GM18519 (cell line): ENCODE measurements at regions not wholly inside any gene's neighbourhood (a gene's known extent, or its start where the extent isn't known, plus 50 kb on each side); places are given as distances from the start of the nearest gene placed in this dataset.

ENCODE experiments used
- ATAC-seq: cut with Tn5 transposase; IDR thresholded peaks from one replicate; pipeline ENCODE4 v1.9.1; 2021; ENCODE audit warnings: mild to moderate bottlenecking, moderate library complexity; ENCODE audit not compliant: unreplicated experiment, low FRiP score

DNA sequence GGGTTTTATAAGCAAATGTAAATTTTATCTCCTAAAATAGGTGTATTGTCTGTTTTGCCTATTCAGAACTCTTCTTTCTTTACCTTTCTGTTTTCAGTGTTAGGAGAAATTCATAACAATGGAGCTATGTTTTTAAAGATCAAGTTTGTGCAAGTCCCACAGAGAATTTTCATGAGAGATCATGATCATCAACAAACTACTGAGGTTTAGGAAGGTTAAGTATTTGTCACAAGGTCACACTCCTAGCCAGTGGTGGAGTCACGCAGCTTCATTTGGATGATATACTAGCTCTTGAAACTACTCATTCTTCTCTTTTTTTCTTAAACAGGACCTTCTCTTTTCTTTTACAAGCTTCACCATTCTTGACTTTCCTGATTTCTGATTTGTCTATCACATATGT lies 892.6 kb upstream of the FRG1 start:
- ATAC-seq, result no peak

DNA sequence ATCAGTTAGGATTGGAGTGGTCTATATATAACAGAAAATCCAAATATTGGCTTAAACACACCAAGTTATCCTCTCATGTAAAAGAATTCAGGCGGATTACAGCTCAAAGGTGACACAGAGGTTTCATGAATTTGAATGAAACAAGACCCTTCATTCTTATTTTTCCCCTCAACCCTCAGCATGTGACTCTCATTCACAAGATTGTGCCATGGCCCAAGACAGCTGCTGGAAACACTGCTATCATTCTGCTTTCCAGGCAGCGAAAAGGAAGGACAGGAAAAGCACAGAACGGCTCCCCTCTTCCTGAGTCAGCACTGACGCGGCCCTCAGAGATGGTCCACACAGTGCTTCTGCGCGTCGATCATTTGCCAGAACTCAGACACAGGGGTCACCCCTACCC lies 891.0 kb upstream of the FRG1 start:
- no peak for ATAC-seq

DNA sequence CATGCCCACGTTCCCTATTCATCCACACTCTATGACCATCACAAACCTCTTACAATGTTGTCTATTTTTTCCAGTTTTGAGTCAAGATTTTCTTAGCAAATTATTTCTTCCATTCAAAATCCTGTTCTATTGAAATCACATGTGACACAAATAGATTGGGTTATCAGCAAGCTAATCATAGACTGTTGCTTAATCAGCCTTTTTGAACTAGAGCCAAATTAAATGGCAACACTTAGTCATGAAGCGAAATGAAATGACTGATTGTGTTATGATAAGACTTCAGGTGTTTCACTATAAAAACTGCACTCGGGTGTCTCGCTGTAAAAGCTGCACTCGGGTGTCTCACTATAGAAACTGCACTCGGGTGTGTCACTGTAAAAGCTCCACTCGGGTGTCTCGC lies 890.0 kb upstream of the FRG1 start:
- ATAC-seq, result no peak

DNA sequence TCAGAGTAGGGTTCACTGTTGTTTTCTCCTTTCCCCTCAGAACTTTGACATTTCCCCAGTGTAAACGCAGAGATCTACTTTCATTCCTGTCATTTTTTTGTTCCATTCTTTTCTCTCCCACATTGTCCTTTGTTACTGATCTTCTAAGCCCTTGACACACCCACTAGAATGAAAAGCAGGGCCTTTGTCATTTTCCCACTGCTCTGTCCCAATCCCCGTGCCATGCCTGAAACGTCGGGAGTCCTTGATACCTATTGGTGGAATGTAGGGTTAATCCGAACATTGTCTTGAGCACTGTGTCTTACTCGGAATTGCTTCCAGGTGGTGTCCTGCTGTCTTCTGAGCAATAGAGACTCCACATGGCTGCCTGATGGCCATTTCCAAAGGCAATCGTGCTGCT lies 887.1 kb upstream of the FRG1 start:
- no peak for ATAC-seq

DNA sequence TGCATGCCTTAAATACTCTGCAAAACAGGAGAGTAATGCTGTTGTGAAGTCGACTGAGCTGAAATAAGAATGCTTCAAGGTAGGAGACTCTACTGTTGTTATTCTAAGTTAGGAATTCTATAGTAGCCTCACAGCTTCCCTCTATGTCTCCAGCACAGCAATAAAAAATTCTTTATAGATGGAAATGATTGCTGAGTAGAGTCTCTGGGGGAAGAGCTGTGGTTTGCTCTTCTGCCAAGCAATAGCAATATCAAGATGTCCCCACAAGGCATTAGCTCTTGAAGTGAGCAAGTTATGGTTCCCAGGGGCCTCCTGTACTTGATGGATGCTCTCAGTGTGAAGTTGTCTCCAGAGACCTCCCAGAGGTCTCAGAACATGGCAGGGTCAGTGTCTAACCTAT lies 880.6 kb upstream of the FRG1 start:
- ATAC-seq, result no peak

DNA sequence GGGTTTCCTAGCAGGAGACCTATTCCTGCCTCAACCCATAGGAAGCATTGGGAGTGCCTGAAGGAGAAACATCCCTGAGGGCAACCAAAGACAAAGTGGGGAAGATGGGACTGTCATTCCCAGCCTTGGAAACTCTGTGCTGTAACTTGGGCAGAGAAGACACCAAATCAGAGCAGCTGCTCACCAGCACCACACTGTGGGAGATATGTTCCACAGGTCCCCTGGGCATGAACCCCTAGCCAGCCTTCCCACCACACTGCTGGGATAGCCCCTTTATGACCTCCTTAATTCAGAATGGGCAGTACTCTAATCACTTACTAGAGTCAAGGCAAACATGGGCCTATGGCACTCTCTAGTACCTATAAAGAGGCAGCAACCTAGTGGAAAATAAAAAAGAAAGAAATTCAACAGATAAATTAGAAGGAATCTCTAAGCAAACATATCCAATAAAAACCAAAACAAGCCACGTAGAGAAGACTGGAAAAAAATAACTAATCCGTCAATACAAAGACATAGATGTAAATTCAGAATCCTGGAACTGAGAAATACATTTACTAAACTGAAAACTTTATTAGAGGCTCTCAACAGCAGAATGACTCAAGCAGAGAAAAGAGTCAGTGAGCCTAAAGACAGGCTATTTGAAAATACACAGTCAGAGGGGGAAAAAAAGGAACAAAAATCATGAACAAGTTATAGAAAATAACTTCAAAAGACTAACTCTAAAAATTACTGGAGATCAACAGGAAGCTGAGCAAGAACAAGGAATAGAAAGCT lies 878.4 kb upstream of the FRG1 start:
- ATAC-seq, result no peak

DNA sequence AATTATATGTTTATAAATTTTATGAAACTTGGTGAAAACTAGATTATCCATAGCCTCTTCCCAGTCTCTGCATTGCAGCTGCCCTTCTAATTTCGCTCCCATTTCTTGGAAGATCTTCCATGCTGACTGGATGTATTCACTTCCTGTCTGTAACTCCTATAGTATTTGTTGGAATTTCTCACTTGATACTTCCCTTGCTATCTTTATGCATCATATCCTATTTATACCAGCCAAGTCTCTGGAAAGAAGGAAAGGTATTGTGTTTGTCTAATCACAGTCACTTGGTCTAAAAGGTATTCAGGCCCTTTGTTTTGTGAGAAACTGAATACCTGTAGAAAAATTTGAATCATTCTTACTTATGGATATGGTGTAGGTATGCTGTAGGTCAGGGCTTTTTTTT lies 870.9 kb upstream of the FRG1 start:
- ATAC-seq, result no peak

DNA sequence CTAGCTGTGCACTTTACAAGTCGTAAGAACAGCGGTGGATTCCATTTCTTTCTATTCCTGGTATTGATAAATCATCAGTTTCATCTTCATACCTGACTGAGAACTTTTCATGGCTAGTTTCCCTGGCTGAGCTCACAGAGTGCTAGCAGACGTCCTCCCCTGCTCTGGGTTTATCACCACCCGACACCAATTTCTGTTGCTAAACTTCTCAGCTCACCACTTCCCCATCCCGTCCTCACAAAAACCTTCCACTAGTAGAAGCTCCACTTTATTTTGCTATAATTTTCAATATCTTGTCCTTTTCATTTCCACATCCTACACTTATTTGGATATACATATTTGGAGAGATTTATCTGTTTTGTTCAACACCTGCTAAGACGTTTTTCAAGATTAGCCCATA lies 869.4 kb upstream of the FRG1 start:
- ATAC-seq, result no peak

DNA sequence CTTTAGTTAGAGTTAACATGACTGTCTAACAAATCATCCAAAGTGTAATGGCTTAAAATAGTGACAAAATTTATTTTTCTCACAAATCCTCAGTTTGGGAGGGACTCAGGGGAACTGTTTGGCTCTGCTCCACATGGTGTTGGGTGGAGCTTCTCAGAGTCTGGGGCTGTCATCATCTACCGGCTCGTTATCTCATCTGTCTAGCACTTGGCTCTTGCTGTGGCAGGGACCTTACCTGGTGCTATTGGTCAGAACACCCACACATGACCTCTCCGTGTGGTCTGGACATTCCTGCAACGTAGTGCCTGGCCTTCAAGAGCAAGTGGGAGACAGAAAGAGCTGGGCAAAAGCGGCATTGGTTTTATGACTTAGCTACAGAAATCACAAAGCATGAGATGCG lies 866.9 kb upstream of the FRG1 start:
- no peak for ATAC-seq

DNA sequence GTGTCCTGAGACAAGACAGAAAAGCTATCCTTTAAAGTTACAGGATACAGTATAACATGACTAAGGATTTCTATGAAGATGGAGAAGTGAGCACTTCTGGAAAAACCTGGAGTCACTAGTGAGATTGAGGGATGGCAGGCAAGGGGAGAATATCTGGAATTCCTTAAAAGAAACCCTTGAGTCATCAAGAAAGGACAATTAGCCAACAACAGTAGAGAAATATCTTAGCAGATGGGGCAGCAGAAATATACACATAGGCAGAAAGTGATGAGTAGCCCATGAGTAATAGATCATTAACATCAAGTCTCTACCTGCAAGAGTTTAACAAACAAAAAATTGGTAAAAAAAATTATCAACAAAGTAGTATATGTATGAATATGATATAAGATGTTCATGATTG lies 858.8 kb upstream of the FRG1 start:
- no peak for ATAC-seq

DNA sequence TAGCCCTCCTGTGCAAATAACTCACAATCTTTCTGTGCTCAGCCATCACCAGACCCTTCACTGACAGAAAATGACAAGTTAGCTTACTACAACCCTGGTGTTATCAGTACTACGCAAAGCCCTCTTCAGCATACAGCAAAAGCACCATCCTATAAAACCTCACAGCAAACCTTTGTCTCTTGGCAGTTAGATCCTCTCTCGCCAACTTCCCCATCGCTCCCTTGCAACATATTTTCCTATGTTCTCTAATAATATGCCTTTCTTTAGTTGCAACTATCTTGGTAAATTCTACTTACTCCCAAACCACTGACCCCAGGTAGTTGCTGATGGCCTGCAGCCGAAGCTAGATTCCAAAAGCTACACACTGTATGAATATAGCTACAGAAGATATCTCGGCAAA lies 856.9 kb upstream of the FRG1 start:
- no peak for ATAC-seq

DNA sequence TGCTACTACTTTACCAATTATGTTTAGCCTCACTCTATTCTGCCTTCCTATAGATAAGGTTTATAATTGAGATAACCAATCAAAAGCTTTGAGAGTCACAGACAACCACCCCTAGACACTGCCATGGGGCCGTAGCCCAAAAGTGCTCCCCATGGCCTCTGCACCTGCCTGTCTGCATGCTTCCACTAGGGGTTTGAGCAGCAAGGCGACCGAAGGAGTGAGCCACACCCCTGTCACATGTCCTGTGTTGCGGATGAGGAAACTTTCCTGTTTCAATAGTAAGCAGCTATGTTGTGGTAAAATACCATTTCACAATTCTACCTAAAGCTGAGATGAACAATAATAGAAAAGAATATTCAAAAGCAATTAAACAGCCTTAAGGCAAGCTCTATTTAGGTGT lies 856.0 kb upstream of the FRG1 start:
- no peak for ATAC-seq

DNA sequence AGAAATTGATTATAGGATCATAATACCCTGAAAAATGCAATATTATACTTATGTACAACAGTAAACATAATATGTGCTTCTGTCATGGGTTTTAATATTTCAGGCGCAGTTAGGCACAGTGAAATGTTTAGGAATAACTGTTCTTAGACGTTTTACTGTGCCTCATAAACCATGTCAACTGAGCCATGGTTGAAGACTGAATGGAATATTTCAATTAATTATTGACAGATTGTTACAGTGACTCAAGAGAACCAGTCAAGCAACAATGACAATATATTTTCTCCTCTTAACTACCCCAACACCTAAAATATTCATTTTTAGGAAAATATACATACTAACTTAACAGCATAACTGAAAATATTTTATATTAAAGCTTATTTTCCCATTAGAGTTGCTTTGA lies 852.7 kb upstream of the FRG1 start:
- no peak for ATAC-seq

DNA sequence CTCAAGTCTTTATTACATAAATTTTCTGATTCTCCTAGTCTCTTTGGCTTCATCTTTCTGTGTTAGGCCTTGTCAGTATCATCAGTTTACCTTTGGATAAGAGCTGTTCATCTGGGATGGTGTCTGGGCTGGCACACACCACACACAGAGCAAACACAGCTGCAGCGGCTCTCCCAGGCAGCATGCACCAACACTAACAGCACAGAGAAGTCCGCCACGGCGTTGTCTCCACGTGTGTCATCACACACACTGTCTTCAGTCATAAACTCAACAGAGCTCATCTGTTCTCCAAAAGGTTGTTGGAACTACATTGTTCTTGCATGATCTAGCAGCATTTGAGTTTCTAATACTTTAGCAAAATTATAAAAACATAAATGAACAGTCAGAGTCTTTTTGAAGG lies 851.9 kb upstream of the FRG1 start:
- ATAC-seq, result no peak

DNA sequence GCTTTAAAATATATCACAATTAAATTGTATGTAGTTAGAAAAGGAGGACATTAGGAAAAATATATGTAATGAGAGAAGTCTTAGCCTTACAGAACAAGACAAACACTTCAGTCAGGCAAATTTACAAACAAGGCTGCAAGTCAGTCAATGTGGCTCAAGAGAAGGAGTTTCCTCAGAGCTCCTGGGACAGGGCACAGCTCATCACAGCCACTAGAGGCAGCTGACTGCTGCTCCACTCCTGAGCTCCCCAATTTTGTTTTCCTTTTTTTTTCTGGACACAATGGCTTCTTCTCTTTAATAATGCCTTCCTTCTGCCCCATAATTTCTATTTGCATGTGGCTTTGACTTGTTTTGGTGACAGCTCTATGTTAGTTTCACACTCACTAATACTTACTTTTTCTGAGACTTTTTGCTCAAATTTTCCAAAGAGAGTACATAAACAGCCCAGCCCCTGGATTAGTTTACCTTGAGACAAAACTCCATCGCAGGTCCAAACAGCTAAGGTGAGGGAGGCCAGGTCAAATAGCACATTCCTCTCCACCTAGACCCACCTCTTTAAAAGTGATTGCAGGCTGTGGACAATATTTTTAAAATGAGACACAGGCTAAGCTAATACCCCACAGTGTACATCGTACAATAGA lies 850.4 kb upstream of the FRG1 start:
- ATAC-seq, result no peak

DNA sequence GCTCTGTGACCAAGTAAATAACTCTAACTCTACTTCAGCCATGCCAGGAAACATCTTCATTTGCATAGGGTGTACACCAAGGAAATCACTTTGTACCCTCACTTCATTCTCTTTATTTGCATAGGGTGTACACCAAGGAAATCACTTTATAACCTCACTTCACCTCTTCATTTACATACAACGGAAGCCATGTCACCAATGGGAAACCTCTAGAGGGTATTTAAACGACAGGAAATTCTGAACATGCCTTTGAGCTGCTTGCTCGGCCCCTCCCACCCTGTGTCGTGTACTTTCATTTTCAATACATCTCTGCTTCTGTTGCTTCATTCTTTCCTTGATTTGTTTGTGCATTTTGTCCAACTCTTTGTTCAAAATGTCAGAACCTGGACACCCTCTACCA lies 848.1 kb upstream of the FRG1 start:
- ATAC-seq, result no peak

DNA sequence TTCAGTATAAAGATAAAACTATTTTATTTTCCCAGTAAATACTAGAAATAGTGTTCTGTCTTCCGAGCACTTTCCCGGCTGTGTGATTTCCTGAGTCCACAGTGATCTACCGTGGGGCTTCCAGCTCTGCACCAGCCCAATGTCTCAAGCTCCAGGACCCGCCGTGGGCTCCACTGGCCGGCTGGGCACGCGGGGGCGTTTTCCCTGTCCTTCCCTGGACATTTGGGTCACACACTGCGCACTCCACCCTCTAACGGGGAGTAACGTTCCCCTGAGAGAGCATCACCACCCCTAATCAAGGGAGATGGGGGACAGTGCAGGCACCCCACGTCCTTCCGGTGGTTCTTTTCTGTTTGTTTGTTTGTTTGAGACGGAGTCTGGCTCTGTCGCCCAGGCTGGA lies 844.6 kb upstream of the FRG1 start:
- ATAC-seq, result no peak

DNA sequence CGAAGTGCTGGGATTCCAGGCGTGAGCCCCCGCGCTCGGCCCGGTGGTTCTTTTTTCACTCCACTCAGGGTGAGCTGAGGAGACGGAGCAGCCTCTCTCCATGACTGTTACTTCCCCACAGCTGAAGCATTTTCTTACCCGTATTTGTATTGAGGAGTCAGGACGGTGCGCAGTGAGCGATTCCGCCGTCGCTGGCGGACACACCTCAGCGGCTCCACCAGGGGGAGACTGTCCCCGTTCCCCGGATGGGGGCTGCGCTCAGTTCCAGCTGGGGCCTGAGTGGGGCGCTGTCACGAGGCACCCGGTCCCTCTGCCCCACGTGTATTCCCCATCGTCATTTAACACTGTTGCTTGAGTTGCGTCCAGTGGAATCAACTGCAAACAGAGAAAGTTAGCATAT lies 844.0 kb upstream of the FRG1 start:
- no peak for ATAC-seq

DNA sequence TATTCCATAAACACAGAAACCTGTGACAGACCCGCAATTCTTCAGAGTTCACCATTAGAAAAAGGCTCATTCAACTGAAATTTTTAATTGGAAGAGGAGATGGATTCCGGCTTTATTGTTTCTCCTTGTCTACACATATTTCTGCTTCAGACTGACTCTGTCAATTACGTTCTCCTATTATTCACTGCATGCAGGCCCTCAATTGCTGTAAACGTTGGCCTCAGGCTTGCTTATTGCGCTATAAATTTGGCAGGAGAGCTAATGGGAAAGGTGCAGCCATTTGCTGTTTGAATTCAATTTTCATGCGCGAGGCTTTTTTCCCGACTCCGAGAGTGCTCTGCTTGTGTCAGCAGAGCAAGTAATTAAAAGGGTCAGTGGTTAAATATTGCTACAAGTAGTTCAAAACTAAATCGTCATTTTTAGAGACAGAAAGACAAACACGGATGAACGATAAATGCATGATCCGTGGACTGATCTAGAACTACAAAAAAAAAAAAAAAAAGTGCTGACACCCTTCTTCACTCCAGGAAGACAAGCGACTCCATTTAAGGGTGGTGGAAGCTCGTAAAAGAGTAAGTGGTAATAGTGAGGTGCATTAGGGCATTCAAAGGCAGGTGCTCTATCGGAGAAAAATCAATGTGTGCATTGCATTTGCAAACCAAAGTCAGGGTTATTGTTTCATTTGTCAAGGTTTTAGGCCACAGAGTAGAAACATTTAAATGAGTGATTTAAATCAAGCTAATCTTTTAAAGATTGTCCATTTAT lies 841.6 kb upstream of the FRG1 start:
- no peak for ATAC-seq

DNA sequence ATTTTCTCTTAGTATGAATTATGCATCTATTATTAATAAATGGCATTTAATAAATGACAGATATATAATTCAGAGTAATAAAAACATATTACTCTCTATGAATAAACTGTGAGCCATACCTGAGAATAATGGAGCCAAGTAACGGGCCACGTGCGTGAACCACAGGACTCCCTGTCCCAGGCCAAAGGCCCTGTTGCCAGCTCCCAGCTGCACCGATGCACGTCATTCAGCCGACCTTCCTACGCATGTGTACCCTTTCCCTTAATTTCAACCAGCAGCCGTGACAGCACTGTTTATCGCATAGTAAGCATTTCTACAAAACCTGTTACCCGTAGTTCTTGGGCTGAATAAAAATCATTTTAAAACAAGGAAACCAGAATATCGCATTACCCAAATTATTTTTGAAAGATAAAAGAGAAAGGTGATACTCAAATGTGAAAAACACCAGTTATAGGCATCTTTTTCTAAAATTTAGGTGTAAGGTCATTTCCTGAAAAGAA lies 827.2 kb upstream of the FRG1 start:
- no peak for ATAC-seq

DNA sequence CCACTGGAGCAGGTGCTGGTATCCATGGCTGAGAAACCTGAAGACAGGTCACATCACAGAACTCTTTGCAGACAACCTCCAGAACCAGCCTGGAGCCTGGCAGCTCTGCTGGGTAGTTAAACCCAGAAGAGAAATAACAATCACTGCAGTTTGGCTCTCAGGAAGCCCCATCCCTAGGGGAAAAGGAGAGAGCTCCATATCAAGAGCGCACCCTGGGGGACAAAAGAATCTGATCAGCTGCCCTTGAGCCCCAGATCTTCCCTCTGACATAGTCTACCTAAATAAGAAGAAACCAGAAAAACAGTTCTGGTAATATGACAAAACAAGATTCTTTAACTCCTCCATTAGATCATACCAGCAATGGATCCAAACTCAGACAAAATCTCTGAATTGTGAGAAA lies 823.2 kb upstream of the FRG1 start:
- no peak for ATAC-seq

DNA sequence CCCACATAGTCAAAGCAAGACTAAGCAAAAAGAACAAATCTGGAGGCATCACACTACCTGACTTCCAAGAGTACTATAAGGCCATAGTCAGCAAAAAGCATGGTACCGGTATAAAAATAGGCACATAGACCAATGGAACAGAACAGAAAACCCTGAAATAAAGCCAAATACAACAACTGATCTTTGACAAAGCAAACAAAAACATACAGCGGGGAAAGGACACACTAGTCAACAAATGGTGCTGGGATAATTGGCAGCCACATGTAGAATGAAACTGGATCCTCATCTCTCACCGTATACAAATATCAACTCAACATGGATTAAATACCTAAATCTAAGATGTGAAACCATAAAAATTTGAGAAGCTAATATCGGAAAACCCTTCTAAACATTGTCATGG lies 819.3 kb upstream of the FRG1 start:
- ATAC-seq, result no peak
